A673 (cell line): ENCODE measurements at regions not wholly inside any gene's neighbourhood (a gene's known extent, or its start where the extent isn't known, plus 50 kb on each side); places are given as distances from the start of the nearest gene placed in this dataset.

Experiments
- BruUV-seq: library from RNA; stranded (reverse); fragments of 400-500 nt; replicated peaks from 2 replicates; lab custom pipeline; 2021; lab: Mats Ljungman, UMichigan
- CTCF ChIA-PET: fragments of 300-600 bp; sonication (Branson Sonifier 250); formaldehyde crosslinking; loops from one replicate; lab custom pipeline; 2022; ENCODE audit warnings: antibody characterized with exemption; lab: Charles Lee
- POLR2A ChIA-PET: fragments of 300-600 bp; sonication (Branson Sonifier 250); formaldehyde crosslinking; loops from one replicate; lab custom pipeline; 2022; ENCODE audit warnings: antibody characterized with exemption; ENCODE audit not compliant: low non-redundant PET; lab: Charles Lee
- DNase-seq: peaks from one replicate; pipeline ENCODE4 v3.0.0-alpha.2; 2015; ENCODE audit warnings: low spot score
- H3K27ac ChIP-seq: fragments of 200-600 bp; sonication (generic); 2 replicates; pipeline ENCODE4 v1.5.1; 2016; ENCODE audit warnings: mixed run types, low read depth, mild to moderate bottlenecking, mixed read lengths, antibody characterized with exemption, low read length; ENCODE audit not compliant: poor library complexity, severe bottlenecking
- H3K27me3 ChIP-seq: fragments of 200-600 bp; sonication (generic); replicated peaks from 2 replicates; pipeline ENCODE4 v1.6.1; 2017; ENCODE audit warnings: mixed run types, low read depth, mild to moderate bottlenecking, mixed read lengths, antibody characterized with exemption, low read length; ENCODE audit not compliant: insufficient read depth, poor library complexity
- H3K36me3 ChIP-seq: fragments of 200-600 bp; sonication (generic); 2 replicates; pipeline ENCODE4 v1.6.1; 2016; ENCODE audit warnings: mixed run types, mild to moderate bottlenecking, mixed read lengths, antibody characterized with exemption, low read length; ENCODE audit not compliant: insufficient read depth, poor library complexity, severe bottlenecking
- H3K4me1 ChIP-seq: fragments of 200-600 bp; sonication (generic); 2 replicates; pipeline ENCODE4 v1.6.1; 2017; ENCODE audit warnings: mixed run types, mild to moderate bottlenecking, mixed read lengths, antibody characterized with exemption, low read length; ENCODE audit not compliant: insufficient read depth, poor library complexity, severe bottlenecking
- H3K4me3 ChIP-seq: fragments of 200-600 bp; sonication (generic); 2 replicates; pipeline ENCODE4 v1.5.1; 2016; ENCODE audit warnings: low read depth, mixed run types, mild to moderate bottlenecking, mixed read lengths, low read length; ENCODE audit not compliant: poor library complexity, severe bottlenecking
- H3K9me3 ChIP-seq: fragments of 200-600 bp; sonication (generic); 2 replicates; pipeline ENCODE4 v1.6.1; 2016; ENCODE audit warnings: mixed run types, low read depth, mild to moderate bottlenecking, mixed read lengths, antibody characterized with exemption, low read length; ENCODE audit not compliant: poor library complexity, severe bottlenecking
- EZH2 ChIP-seq: fragments of 200-600 bp; sonication (generic); IDR thresholded peaks from 2 replicates; pipeline ENCODE4 v1.6.1; 2017; ENCODE audit warnings: borderline replicate concordance, low read depth, mild to moderate bottlenecking, mixed read lengths, antibody characterized with exemption, low read length; ENCODE audit not compliant: poor library complexity, severe bottlenecking
- intact Hi-C: fragments of 100-400 bp; cut with micrococcal nuclease; formaldehyde crosslinking; loops from one replicate; pipeline ENCODE4 v1.10.0; 2022; ENCODE audit not compliant: unreplicated experiment
- TF ChIP-seq, protein P1 (sequence below): fragments of 300-800, 200-600 bp; sonication (generic); conservative IDR thresholded peaks from 2 replicates; pipeline ENCODE4 v1.5.1; 2017; ENCODE audit warnings: low read depth, mild to moderate bottlenecking, antibody characterized with exemption, low read length, moderate library complexity, mixed read lengths

GRCh38 chr10:128481152-128481840, 355.1 kb upstream of the MKI67 start:
- POLR2A ChIA-PET, result interaction anchor here (0.7 kb wide), 1 partner anchor 1569 kb away, joined by 3 read pairs; no protein-coding TSS in a partner anchor
- Histone ChIP-seq H3K4me3 (no peak overlapping the region), H3K4me1 (no peaks in the 10 kb centered on the region), H3K27me3 (peaks cover 2% of the 10 kb centered on the region), H3K27ac (no peak overlapping the region), H3K9me3 (no peaks in the 10 kb centered on the region), H3K36me3 (no peaks in the 10 kb centered on the region)
- CTCF ChIA-PET, result no interaction called here
- DNase-seq, result no peak
- intact Hi-C loops, result no loop called here
- no peak for TF ChIP-seq EZH2
- TF ChIP-seq, protein P1, sequence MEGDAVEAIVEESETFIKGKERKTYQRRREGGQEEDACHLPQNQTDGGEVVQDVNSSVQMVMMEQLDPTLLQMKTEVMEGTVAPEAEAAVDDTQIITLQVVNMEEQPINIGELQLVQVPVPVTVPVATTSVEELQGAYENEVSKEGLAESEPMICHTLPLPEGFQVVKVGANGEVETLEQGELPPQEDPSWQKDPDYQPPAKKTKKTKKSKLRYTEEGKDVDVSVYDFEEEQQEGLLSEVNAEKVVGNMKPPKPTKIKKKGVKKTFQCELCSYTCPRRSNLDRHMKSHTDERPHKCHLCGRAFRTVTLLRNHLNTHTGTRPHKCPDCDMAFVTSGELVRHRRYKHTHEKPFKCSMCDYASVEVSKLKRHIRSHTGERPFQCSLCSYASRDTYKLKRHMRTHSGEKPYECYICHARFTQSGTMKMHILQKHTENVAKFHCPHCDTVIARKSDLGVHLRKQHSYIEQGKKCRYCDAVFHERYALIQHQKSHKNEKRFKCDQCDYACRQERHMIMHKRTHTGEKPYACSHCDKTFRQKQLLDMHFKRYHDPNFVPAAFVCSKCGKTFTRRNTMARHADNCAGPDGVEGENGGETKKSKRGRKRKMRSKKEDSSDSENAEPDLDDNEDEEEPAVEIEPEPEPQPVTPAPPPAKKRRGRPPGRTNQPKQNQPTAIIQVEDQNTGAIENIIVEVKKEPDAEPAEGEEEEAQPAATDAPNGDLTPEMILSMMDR, result no peak
- BruUV-seq, result no TSS peak

GRCh38 chr10:128482052-128482451, 355.8 kb upstream of the MKI67 start:
- CTCF ChIA-PET, result no interaction called here

GRCh38 chr10:128483216-128483615, 357.0 kb upstream of the MKI67 start:
- Histone ChIP-seq H3K9me3 (no peaks in the 10 kb centered on the region), H3K4me1 (no peaks in the 10 kb centered on the region)
- CTCF ChIA-PET, result no interaction called here

More at GRCh38 chr10:128482052-128482451, 355.8 kb upstream of the MKI67 start:
- no peak overlapping the region for H3K4me3 ChIP-seq
- DNase-seq, result no peak
- no peaks in the 10 kb centered on the region for H3K36me3 ChIP-seq
- H3K4me1 ChIP-seq, result no peaks in the 10 kb centered on the region
- no peak for TF ChIP-seq EZH2
- TF ChIP-seq, protein P1, result no peak
- peaks cover 2% of the 10 kb centered on the region for H3K27me3 ChIP-seq
- H3K27ac ChIP-seq, result no peak overlapping the region
- H3K9me3 ChIP-seq, result no peaks in the 10 kb centered on the region
- no TSS peak for BruUV-seq
- intact Hi-C loops, result no loop called here
- POLR2A ChIA-PET, result no interaction called here

More at GRCh38 chr10:128483216-128483615, 357.0 kb upstream of the MKI67 start:
- no peak for DNase-seq
- H3K27me3 ChIP-seq, result no peaks in the 10 kb centered on the region
- no TSS peak for BruUV-seq
- TF ChIP-seq EZH2, result no peak
- TF ChIP-seq, protein P1, result no peak
- no peak overlapping the region for H3K27ac ChIP-seq
- H3K4me3 ChIP-seq, result no peak overlapping the region
- intact Hi-C loops, result no loop called here
- H3K36me3 ChIP-seq, result no peaks in the 10 kb centered on the region
- POLR2A ChIA-PET, result no interaction called here
